ENCODE measurements at regions not wholly inside any gene's neighbourhood (a gene's known extent, or its start where the extent isn't known, plus 50 kb on each side); places are given as distances from the start of the nearest gene placed in this dataset.

DNA sequence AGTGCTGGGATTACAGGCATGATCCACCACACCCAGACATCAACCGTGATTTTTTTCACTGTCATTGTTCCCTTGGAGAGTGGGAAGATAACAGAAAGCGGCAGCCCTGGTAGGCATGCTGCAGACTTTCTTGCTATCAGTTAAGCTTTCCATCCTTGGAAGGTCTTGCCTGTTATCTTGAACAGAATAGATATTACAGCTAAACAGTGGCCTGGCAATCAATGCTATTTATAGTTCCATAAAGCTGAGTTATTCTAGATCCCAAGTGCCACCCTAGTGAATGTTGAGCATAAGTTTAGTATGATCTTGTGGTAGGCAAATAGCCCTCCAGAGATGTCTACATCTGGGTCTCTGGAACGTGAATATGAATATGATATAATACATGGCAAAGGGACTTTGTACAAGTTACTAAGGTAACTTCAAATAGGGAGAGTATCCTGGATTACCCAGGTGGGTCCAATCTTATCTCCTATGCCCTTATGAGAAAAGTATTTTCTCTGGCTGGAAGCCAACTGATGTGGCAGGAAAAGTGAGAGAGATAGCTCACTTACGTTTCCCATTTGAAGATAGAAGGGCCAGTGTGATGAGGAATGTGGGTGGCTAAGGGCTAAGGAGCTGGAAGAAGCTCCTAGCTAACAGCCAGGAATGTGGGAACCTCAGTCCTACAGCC lies 609.1 kb upstream of the IGFBP3 start:
- ChIA-PET CTCF (no interaction called here), POLR2A (ENCODE audit: low non-redundant PET) (no interaction called here)
- TF ChIP-seq, protein P1, sequence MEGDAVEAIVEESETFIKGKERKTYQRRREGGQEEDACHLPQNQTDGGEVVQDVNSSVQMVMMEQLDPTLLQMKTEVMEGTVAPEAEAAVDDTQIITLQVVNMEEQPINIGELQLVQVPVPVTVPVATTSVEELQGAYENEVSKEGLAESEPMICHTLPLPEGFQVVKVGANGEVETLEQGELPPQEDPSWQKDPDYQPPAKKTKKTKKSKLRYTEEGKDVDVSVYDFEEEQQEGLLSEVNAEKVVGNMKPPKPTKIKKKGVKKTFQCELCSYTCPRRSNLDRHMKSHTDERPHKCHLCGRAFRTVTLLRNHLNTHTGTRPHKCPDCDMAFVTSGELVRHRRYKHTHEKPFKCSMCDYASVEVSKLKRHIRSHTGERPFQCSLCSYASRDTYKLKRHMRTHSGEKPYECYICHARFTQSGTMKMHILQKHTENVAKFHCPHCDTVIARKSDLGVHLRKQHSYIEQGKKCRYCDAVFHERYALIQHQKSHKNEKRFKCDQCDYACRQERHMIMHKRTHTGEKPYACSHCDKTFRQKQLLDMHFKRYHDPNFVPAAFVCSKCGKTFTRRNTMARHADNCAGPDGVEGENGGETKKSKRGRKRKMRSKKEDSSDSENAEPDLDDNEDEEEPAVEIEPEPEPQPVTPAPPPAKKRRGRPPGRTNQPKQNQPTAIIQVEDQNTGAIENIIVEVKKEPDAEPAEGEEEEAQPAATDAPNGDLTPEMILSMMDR (conservative IDR thresholded peaks at IDR 0.05; ENCODE audit: low read depth), result no peak
- H3K27ac ChIP-seq, result no peak overlapping the region
- no peak for DNase-seq (ENCODE audit: low spot score)

DNA sequence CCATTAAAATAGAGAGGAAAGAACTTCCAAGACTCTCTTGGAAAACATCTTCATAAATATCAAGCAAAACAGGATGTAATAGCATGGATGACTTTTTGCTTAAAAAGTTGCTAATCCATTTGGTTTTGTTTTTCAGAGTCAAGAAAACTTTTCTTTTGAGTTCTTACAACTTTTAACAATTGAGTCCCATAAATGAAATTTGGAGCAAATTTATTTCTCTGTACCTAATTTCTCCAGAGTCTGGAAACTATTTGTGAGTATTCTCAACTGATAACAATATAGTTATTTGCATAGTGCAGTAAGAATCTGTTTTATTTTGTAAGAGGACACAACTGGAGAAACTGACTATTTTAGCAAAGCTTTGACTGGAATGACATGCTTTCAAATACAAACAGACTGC lies 606.3 kb upstream of the IGFBP3 start:
- DNase-seq (ENCODE audit: low spot score), result no peak
- TF ChIP-seq, protein P1 (conservative IDR thresholded peaks at IDR 0.05; ENCODE audit: low read depth), result no peak
- CTCF ChIA-PET, result no interaction called here

DNA sequence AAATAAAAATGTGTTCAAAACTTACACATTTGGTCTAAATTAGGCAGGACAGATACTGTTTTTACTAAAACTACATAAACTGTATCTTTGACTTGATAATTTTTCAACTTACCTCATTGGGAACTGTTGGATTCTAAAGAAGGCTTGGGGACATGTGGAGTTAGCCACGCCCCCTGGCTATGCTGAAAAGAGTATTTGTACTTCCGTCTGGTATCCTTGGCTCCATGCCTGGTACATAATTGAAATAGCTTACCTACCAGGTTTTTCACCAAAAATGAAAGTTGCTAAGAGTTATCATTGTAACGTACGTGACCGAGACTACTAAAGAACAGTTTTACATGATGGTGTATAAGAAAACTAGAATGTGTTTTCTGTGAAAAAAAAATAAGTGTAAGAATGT lies 604.8 kb upstream of the IGFBP3 start:
- TF ChIP-seq, protein P1 (conservative IDR thresholded peaks at IDR 0.05; ENCODE audit: low read depth), result no peak
- CTCF ChIA-PET, result no interaction called here
- no peak overlapping the region for H3K27ac ChIP-seq
- DNase-seq (ENCODE audit: low spot score), result peak; percentile 11
- POLR2A ChIA-PET (ENCODE audit: low non-redundant PET), result no interaction called here

More for the DNA sequence above, 606.3 kb upstream of the IGFBP3 start:
- no peak overlapping the region for H3K27ac ChIP-seq
- POLR2A ChIA-PET (ENCODE audit: low non-redundant PET), result no interaction called here

DNA sequence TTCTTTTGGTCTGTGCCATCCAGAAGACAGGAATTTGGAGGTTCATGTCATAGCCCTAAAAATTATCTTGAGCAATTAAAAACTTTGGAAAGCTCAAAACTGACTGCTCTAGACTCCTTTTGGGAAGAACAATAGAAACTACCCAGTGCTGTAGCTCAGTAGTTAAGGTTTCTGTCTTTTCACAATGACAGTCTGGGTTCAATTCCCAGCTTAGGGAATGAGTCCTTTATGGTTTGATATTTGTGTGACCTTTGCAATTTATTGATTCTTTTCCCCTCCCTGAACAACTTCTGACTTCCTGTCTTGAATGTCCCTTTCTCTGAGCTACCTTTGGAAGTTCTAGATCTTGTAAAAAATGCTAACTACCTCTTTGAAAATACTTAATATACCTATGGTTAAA lies 603.3 kb upstream of the IGFBP3 start:
- TF ChIP-seq, protein P1 (conservative IDR thresholded peaks at IDR 0.05; ENCODE audit: low read depth), result no peak
- H3K27ac ChIP-seq, result no peak overlapping the region
- ChIA-PET CTCF (interaction anchor here (0.6 to 0.7 kb wide), 2 partner anchors 82 to 468 kb away, joined by 3 to 5 read pairs; no protein-coding TSS in a partner anchor), POLR2A (ENCODE audit: low non-redundant PET) (no interaction called here)
- no peak for DNase-seq (ENCODE audit: low spot score)

DNA sequence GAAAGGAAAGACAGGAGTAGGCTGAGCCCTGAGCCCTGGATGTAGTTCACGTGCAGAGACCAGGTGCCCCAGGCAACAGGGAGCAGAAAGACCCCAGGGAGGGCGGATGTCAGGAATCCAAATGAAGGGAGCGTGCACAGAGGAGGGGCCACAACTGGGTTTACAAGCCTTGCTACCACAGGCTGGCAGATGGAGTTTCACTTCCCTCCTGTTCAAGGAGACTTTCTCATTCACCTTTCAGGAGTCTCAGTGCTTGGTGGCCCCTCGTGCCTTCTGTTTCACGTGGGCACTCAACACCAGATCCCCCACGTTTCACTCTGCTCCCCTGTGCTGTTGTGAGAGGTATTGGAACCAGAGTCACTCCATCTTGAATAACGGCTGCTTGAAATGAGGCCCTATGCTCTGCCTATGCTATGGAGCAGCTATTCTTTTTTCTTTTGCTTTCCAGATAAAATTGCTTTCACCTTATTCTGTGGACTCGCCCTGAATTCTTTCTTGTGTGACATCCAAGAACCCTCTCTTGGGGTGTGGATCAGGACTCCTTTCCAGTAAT lies 601.4 kb upstream of the IGFBP3 start:
- no peak for DNase-seq (ENCODE audit: low spot score)
- CTCF ChIA-PET, result no interaction called here
- POLR2A ChIA-PET (ENCODE audit: low non-redundant PET), result no interaction called here
- TF ChIP-seq, protein P1 (conservative IDR thresholded peaks at IDR 0.05; ENCODE audit: low read depth), result no peak
- no peak overlapping the region for H3K27ac ChIP-seq

DNA sequence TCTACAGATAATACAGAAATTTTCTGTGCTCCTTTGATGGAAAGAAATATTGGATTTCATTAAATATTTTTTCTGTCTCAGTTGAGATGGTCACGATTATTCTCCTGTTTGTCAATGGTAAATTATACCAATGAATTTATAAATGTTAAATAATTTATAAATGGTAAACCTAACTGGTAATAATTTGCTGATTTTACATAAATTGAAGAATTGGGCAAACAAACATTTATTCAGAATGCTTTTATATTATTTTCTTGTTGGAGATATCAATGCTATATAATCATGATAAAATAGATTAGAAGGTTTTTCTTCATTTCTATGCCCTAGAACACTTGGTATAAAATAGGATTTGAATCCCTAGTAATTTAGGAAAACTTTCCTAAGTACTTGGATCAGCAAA lies 597.6 kb upstream of the IGFBP3 start:
- CTCF ChIA-PET, result interaction anchor here (0.9 kb wide), 1 partner anchor 10 kb away, joined by 5 read pairs; no protein-coding TSS in a partner anchor

More for the DNA sequence above, 597.6 kb upstream of the IGFBP3 start:
- H3K27ac ChIP-seq, result no peak overlapping the region
- TF ChIP-seq, protein P1 (conservative IDR thresholded peaks at IDR 0.05; ENCODE audit: low read depth), result no peak
- POLR2A ChIA-PET (ENCODE audit: low non-redundant PET), result no interaction called here
- no peak for DNase-seq (ENCODE audit: low spot score)

All from RWPE1 (cell line).